ENCODE measurements at regions not wholly inside any gene's neighbourhood (a gene's known extent, or its start where the extent isn't known, plus 50 kb on each side); places are given as distances from the start of the nearest gene placed in this dataset.

DNA sequence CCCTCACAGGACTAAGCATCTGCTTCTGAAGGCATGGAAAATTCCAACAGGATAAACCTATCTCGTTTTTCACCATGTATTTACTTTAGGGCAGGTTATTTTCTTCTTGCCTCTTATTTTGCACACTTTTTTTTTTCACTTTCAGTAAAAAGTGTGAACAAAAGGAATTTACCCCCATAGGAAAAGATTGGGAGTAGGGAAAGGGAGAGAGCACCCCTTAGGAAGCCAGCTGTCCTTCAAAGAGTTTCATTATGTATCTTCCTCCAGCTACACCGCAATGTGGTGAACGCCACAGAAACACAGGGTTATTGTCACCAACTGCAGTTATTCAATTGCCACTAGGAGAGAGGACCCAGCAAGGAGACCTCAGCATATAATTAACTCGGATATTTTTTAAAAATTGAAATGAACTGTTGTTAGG lies 286.2 kb upstream of the VRK2 start:
- no peak for DNase-seq (ENCODE audit: low read depth)
- TF ChIP-seq, protein P1, sequence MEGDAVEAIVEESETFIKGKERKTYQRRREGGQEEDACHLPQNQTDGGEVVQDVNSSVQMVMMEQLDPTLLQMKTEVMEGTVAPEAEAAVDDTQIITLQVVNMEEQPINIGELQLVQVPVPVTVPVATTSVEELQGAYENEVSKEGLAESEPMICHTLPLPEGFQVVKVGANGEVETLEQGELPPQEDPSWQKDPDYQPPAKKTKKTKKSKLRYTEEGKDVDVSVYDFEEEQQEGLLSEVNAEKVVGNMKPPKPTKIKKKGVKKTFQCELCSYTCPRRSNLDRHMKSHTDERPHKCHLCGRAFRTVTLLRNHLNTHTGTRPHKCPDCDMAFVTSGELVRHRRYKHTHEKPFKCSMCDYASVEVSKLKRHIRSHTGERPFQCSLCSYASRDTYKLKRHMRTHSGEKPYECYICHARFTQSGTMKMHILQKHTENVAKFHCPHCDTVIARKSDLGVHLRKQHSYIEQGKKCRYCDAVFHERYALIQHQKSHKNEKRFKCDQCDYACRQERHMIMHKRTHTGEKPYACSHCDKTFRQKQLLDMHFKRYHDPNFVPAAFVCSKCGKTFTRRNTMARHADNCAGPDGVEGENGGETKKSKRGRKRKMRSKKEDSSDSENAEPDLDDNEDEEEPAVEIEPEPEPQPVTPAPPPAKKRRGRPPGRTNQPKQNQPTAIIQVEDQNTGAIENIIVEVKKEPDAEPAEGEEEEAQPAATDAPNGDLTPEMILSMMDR (IDR thresholded peaks at IDR 0.05; ENCODE audit: low read length, missing control alignments), result no peak
- no peak overlapping the region for H3K4me3 ChIP-seq (replicated peaks; ENCODE audit: low read depth, low read length)

DNA sequence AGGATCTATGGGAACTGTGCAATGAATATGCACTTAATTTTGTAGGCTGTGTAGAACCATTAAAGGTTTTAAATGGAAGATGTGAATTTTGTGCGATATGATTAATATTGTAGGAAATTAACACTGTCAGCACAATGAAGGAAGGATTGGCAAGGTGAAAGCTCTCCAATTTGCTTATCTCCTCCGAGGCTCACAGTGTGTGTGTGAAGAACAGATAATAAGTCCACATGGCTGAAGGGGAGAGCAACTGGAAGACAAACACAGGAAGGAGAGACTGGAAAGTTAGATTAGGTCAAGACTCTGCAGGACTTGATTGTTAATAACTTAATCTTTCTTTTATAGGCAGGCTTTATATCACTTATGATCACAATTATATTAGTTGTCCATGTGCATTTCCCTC lies 269.7 kb upstream of the VRK2 start:
- DNase-seq (ENCODE audit: low read depth), result no peak
- no peak overlapping the region for H3K4me3 ChIP-seq (replicated peaks; ENCODE audit: low read depth, low read length)
- TF ChIP-seq, protein P1 (IDR thresholded peaks at IDR 0.05; ENCODE audit: low read length, missing control alignments), result no peak

DNA sequence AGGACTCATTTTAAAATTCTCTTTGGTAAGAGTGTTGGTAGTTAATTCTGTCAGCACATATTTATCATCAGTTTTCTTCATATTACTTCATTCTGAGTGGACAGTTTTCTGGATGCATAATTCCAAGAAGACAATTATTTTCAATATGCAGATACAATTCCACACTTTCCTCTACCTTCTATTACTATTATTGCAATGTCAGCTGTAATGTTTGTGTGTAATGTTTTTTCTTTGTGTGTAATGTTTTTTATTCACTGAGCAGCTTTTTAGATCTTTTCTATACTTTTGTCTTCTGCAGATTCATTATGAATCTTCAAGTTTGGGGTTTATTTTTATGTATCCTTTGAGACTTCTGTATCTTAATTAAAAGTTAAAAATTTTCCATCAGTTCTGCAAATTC lies 264.0 kb upstream of the VRK2 start:
- TF ChIP-seq, protein P1 (IDR thresholded peaks at IDR 0.05; ENCODE audit: low read length, missing control alignments), result no peak
- H3K4me3 ChIP-seq (replicated peaks; ENCODE audit: low read depth, low read length), result no peak overlapping the region
- DNase-seq (ENCODE audit: low read depth), result no peak

- TF ChIP-seq, protein P1 (IDR thresholded peaks at IDR 0.05; ENCODE audit: low read length, missing control alignments), result no peak
- no peak for DNase-seq (ENCODE audit: low read depth)
- no peak overlapping the region for H3K4me3 ChIP-seq (replicated peaks; ENCODE audit: low read depth, low read length)
Observed at GRCh38 chr2:57793310-57793709, 253.3 kb upstream of the VRK2 start.

- no peak for DNase-seq (ENCODE audit: low read depth)
- TF ChIP-seq, protein P1 (IDR thresholded peaks at IDR 0.05; ENCODE audit: low read length, missing control alignments), result no peak
- no peak overlapping the region for H3K4me3 ChIP-seq (replicated peaks; ENCODE audit: low read depth, low read length)
Observed at GRCh38 chr2:57796527-57796926, 250.1 kb upstream of the VRK2 start.

GRCh38 chr2:57798346-57798745 lies 248.3 kb upstream of the VRK2 start:
- TF ChIP-seq, protein P1 (IDR thresholded peaks at IDR 0.05; ENCODE audit: low read length, missing control alignments), result no peak
- H3K4me3 ChIP-seq (replicated peaks; ENCODE audit: low read depth, low read length), result no peak overlapping the region

DNA sequence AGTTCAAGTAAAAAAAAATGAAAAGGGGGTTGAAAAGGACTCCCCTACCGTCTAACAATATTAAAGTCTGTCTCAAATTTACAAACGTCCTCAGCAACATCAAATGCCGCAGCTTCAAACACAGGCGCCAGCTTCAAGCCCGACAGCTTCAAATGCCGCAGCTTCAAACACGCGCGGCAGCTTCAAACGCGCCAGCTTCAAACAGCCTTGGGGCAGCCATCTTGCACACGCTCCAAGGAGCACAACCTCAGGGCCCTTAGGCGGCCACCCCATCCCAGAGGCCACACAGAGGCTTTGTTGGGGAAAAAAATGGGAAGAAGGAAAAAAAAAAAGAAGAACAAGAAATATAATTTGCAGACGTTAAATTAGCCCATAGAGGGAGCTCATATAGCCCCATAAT lies 244.4 kb upstream of the VRK2 start:
- DNase-seq (ENCODE audit: low read depth), result no peak
- TF ChIP-seq, protein P1 (IDR thresholded peaks at IDR 0.05; ENCODE audit: low read length, missing control alignments), result no peak
- H3K4me3 ChIP-seq (replicated peaks; ENCODE audit: low read depth, low read length), result no peak overlapping the region

More at GRCh38 chr2:57798346-57798745, 248.3 kb upstream of the VRK2 start:
- DNase-seq (ENCODE audit: low read depth), result no peak

All from fibroblast of pulmonary artery (primary cell).